Mesenchymal stem cell (in vitro differentiated cells and primary cell): ENCODE measurements at regions not wholly inside any gene's neighbourhood (a gene's known extent, or its start where the extent isn't known, plus 50 kb on each side); places are given as distances from the start of the nearest gene placed in this dataset.

Experiments used
- DNase-seq: peaks from one replicate; pipeline ENCODE4 v3.0.0-alpha.2; 2013
- H2AFZ ChIP-seq: one replicate; pipeline ENCODE4 v1.6.1; 2013; ENCODE audit warnings: low read depth, mild to moderate bottlenecking, control low read depth, inconsistent platforms, low read length, moderate library complexity
- H2AK5ac ChIP-seq: 2 replicates; pipeline ENCODE4 v1.6.1; 2013; ENCODE audit warnings: low read length, moderate library complexity, mild to moderate bottlenecking, inconsistent platforms; ENCODE audit not compliant: severe bottlenecking
- H2BK120ac ChIP-seq: one replicate; pipeline ENCODE4 v1.6.1; 2013; ENCODE audit warnings: low read depth, mild to moderate bottlenecking, inconsistent platforms, low read length, moderate library complexity
- H2BK12ac ChIP-seq, 2 experiments: one replicate each; pipeline ENCODE4 v1.6.1; 2013; ENCODE audit warnings: inconsistent platforms in 2 of 2, low read length in 2 of 2, mild to moderate bottlenecking in 2 of 2, moderate library complexity in 2 of 2, control low read depth in 1 of 2
- H2BK15ac ChIP-seq: one replicate; pipeline ENCODE4 v1.6.1; 2013; ENCODE audit warnings: mild to moderate bottlenecking, low read depth, inconsistent platforms; ENCODE audit not compliant: poor library complexity, severe bottlenecking
- H2BK5ac ChIP-seq: 2 replicates; pipeline ENCODE4 v1.6.1; 2013; ENCODE audit warnings: low read depth, mild to moderate bottlenecking, low read length, control low read depth, inconsistent platforms; ENCODE audit not compliant: poor library complexity, severe bottlenecking
- H3K14ac ChIP-seq, 2 experiments: one replicate each; pipeline ENCODE4 v1.6.1; 2013; ENCODE audit warnings: inconsistent platforms in 2 of 2, low read length in 2 of 2, control low read depth in 1 of 2, mild to moderate bottlenecking in 1 of 2, moderate library complexity in 1 of 2
- H3K18ac ChIP-seq, 2 experiments: one replicate each; pipeline ENCODE4 v1.6.1; 2013; ENCODE audit warnings: inconsistent platforms in 2 of 2, low read length in 2 of 2, control low read depth in 1 of 2, low read depth in 1 of 2, mild to moderate bottlenecking in 1 of 2
- H3K23ac ChIP-seq, 2 experiments: one replicate each; pipeline ENCODE4 v1.6.1; 2013; ENCODE audit warnings: inconsistent platforms in 2 of 2, low read length in 2 of 2, mild to moderate bottlenecking in 2 of 2, moderate library complexity in 2 of 2, control low read depth in 1 of 2
- H3K27ac ChIP-seq: 2 replicates; pipeline ENCODE4 v1.5.1; 2013; ENCODE audit warnings: mild to moderate bottlenecking, moderate library complexity, low read length, control low read depth, inconsistent platforms; ENCODE audit not compliant: poor library complexity, severe bottlenecking
- H3K27me3 ChIP-seq, 2 experiments: 2 replicates each; pipeline versions ENCODE4 v1.6.1 to v1.7.0; 2013; ENCODE audit warnings: low read length in 2 of 2, mild to moderate bottlenecking in 2 of 2, moderate library complexity in 2 of 2, control low read depth in 1 of 2, inconsistent platforms in 1 of 2; ENCODE audit not compliant: control insufficient read depth in 1 of 2, insufficient read depth in 1 of 2
- H3K36me3 ChIP-seq, 2 experiments: 2 replicates each; pipeline versions ENCODE4 v1.6.1 to v1.7.0; 2013; ENCODE audit warnings: low read length in 2 of 2, control low read depth in 1 of 2, inconsistent platforms in 1 of 2, low read depth in 1 of 2, mild to moderate bottlenecking in 1 of 2; ENCODE audit not compliant: insufficient read depth in 2 of 2, control insufficient read depth in 1 of 2
- H3K4ac ChIP-seq, 2 experiments: one replicate each; pipeline ENCODE4 v1.6.1; 2013; ENCODE audit warnings: inconsistent platforms in 2 of 2, low read length in 2 of 2, mild to moderate bottlenecking in 2 of 2, moderate library complexity in 2 of 2, control low read depth in 1 of 2, low read depth in 1 of 2
- H3K4me1 ChIP-seq: 2 replicates; pipeline ENCODE4 v1.6.1; 2013; ENCODE audit warnings: low read depth, low read length, control low read depth; ENCODE audit not compliant: control insufficient read depth, insufficient read depth
- H3K4me2 ChIP-seq: 2 replicates; pipeline ENCODE4 v1.6.1; 2013; ENCODE audit warnings: low read length, mild to moderate bottlenecking, inconsistent platforms; ENCODE audit not compliant: poor library complexity, severe bottlenecking
- H3K4me3 ChIP-seq, 2 experiments: 2 replicates each; pipeline versions ENCODE4 v1.5.1 to v1.7.0; 2013; ENCODE audit warnings: low read length in 2 of 2, mild to moderate bottlenecking in 2 of 2, control low read depth in 1 of 2, low read depth in 1 of 2; ENCODE audit not compliant: insufficient read depth in 1 of 2
- H3K79me1 ChIP-seq: replicated peaks from 2 replicates; pipeline ENCODE4 v1.6.1; 2013; ENCODE audit warnings: mild to moderate bottlenecking, control low read depth, low read length, inconsistent platforms; ENCODE audit not compliant: poor library complexity, severe bottlenecking
- H3K9ac ChIP-seq: 2 replicates; pipeline ENCODE4 v1.7.0; 2013; ENCODE audit warnings: mild to moderate bottlenecking, low read length, moderate library complexity
- H3K9me3 ChIP-seq: 2 replicates; pipeline ENCODE4 v1.7.0; 2013; ENCODE audit warnings: mild to moderate bottlenecking, low read length; ENCODE audit not compliant: control insufficient read depth
- H4K8ac ChIP-seq: one replicate; pipeline ENCODE4 v1.6.1; 2013; ENCODE audit warnings: inconsistent platforms, mild to moderate bottlenecking, low read length, moderate library complexity
- H4K91ac ChIP-seq: one replicate; pipeline ENCODE4 v1.6.1; 2013; ENCODE audit warnings: mild to moderate bottlenecking, low read length, inconsistent platforms
- WGBS: methylation state at CpG from one replicate; pipeline ENCODE4 v1.1.7; 2013; ENCODE audit warnings: mixed read lengths; 5-methylcytosine and 5-hydroxymethylcytosine counted together

GRCh38 chr6:47897247-47897646 lies 115.4 kb downstream of the OPN5 start:
- WGBS, result 91% methylated on average over 2 of the region's 3 CpGs
- no peak overlapping the region for H3K4ac ChIP-seq
- no peaks in the 10 kb centered on the region for H3K36me3 ChIP-seq
- H2AFZ ChIP-seq, result no peak overlapping the region
- H3K23ac ChIP-seq, result no peak overlapping the region
- H2BK12ac ChIP-seq, result no peak overlapping the region
- no peak overlapping the region for H2BK5ac ChIP-seq
- no peak overlapping the region for H2BK120ac ChIP-seq
- no peak overlapping the region for H3K18ac ChIP-seq
- no peaks in the 10 kb centered on the region for H3K4me1 ChIP-seq
- no peak overlapping the region for H4K8ac ChIP-seq
- H4K91ac ChIP-seq, result no peak overlapping the region
- no peak overlapping the region for H2BK15ac ChIP-seq
- H3K27me3 ChIP-seq, result no peaks in the 10 kb centered on the region
- no peak overlapping the region for H3K14ac ChIP-seq
- H3K9ac ChIP-seq, result no peak overlapping the region
- H3K79me1 ChIP-seq, result no peaks in the 10 kb centered on the region
- H2AK5ac ChIP-seq, result no peak overlapping the region
- H3K9me3 ChIP-seq, result no peaks in the 10 kb centered on the region
- H3K27ac ChIP-seq, result no peak overlapping the region
- no peak for DNase-seq
- H3K4me3 ChIP-seq, result no peak overlapping the region
- no peak overlapping the region for H3K4me2 ChIP-seq

DNA sequence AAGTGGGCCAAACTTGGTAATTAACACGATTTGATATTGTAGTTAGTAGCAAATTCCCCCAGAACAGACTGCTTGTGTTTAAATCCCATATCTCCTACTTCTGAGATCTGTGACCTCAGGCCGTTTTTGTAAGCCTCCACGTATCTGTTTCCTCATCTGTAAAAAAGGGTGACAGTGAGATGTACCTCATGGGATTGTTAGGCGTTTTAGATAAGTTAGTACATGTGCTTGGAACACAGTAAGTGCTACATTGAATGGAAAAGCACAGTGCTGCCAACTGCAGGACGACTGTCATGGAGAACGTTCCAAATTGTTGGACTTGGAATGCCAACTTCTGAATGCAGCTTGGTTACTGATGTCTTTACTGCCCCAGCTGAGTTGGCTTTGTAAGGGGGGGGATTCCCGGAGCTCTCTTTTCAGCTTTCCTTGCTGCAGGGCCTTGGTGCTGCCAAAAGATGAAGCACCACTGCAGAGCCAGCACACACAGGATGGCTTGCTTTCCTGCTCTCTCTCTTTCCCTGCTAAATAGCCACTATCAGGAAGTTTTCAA lies 108.6 kb downstream of the OPN5 start:
- Histone ChIP-seq H3K9ac (no peak overlapping the region), H2BK15ac (no peak overlapping the region), H2AK5ac (no peak overlapping the region), H3K9me3 (no peaks in the 10 kb centered on the region), H3K18ac (no peak overlapping the region), H3K23ac (no peak overlapping the region), H3K14ac (no peak overlapping the region), H3K36me3 (no peaks in the 10 kb centered on the region), H3K4me1 (no peaks in the 10 kb centered on the region), H4K8ac (no peak overlapping the region), H3K4ac (no peak overlapping the region), H2BK5ac (no peak overlapping the region), H2AFZ (no peak overlapping the region), H3K4me3 (no peak overlapping the region), H2BK120ac (no peak overlapping the region), H2BK12ac (no peak overlapping the region), H3K4me2 (no peak overlapping the region), H3K27me3 (no peaks in the 10 kb centered on the region), H3K27ac (no peak overlapping the region), H4K91ac (no peak overlapping the region), H3K79me1 (no peaks in the 10 kb centered on the region)
- no peak for DNase-seq
- 94% methylated on average over 6 of the region's 7 CpGs for WGBS

DNA sequence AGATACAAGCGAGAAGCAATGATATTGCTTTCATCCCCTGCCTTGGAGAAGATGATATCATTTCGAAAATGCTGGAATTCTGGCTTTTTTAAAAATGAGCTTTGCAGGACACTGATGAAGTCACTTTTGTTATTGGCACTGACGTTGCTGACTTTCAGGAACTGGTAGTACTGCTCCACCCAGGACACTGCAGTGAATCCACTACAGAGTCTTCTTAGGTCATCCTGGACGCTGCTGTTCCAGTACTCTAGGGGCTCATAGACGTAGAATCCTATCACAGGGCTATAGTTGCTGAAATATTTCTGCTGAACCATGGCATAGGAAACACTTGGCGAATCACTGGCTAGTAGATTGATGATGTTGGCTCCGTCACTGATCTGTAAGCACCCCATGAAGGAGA lies 97.2 kb downstream of the OPN5 start:
- Histone ChIP-seq H3K9me3 (no peaks in the 10 kb centered on the region), H2BK120ac (no peak overlapping the region), H3K4ac (no peak overlapping the region), H3K79me1 (no peaks in the 10 kb centered on the region), H3K27me3 (no peaks in the 10 kb centered on the region), H2AFZ (no peak overlapping the region), H2BK12ac (no peak overlapping the region), H3K4me1 (no peaks in the 10 kb centered on the region), H2AK5ac (no peak overlapping the region), H4K8ac (no peak overlapping the region), H3K4me2 (no peak overlapping the region), H4K91ac (no peak overlapping the region), H3K14ac (no peak overlapping the region), H3K18ac (no peak overlapping the region), H3K36me3 (peaks cover 0 to 3% of the 10 kb centered on the region in 2 experiments), H3K4me3 (no peak overlapping the region), H2BK5ac (no peak overlapping the region), H3K27ac (no peak overlapping the region), H2BK15ac (no peak overlapping the region), H3K9ac (no peak overlapping the region), H3K23ac (no peak overlapping the region)
- DNase-seq, result no peak
- 89% methylated on average over 7 of the region's 7 CpGs for WGBS
